ENCODE measurements at regions not wholly inside any gene's neighbourhood (a gene's known extent, or its start where the extent isn't known, plus 50 kb on each side); places are given as distances from the start of the nearest gene placed in this dataset.

GRCh38 chr7:126303926-126304325, 948.8 kb downstream of the GRM8 start:
- no peaks in the 10 kb centered on the region for H3K4me1 ChIP-seq (ENCODE audit: low read depth)
- no peak for ATAC-seq
- intact Hi-C loops (cut with DNase I, micrococcal nuclease): no loop called here
- H3K36me3 ChIP-seq (ENCODE audit: low read depth): no peaks in the 10 kb centered on the region
- no peak for DNase-seq
- no peak for TF ChIP-seq CTCF (IDR thresholded peaks at IDR 0.05)
- no peaks in the 10 kb centered on the region for H3K9me3 ChIP-seq
- no peak overlapping the region for H3K4me3 ChIP-seq

DNA sequence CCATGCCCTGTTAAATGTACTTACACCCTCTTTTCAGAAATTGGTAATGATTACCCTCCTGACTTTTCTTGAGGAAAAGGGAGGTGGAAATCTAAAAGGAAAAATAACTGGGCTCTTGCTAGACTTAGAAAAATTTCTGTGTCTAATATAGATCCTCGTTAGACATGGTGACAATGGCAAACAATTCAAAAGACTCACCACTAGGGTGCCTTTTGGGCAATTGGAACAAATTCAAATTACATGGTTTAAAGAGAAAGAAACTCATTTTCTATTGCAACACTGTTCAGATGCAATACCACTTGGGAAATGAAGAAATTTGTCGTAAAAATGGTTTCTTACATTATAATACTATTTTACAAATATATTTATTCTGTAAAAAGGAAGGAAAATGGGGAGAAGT, 950.1 kb downstream of the GRM8 start:
- H3K4me3 ChIP-seq: no peak overlapping the region
- no peaks in the 10 kb centered on the region for H3K36me3 ChIP-seq (ENCODE audit: low read depth)
- DNase-seq (no peak), ATAC-seq (no peak)
- H3K9me3 ChIP-seq: peaks cover 5% of the 10 kb centered on the region
- intact Hi-C loops (cut with DNase I, micrococcal nuclease): no loop called here
- TF ChIP-seq CTCF (IDR thresholded peaks at IDR 0.05): no peak
- no peaks in the 10 kb centered on the region for H3K4me1 ChIP-seq (ENCODE audit: low read depth)

DNA sequence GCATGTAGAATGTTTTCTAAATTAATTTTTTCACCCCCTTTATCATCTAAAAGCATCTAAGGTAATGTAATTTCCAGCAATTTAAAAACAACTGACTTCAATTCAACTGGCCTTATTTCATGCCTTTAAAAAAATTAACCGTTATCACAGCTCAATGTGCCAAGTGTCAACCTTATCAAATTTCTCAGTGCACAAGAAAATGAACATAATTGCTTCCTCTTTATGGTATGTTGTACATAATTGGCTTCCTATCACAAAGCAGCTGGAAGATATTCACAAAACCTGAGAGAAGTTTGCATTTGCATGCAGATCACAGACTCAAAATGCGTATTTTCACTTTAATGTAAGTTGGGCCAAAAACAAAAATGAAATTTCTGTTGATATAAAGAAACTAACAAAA, 966.4 kb downstream of the GRM8 start:
- DNase-seq (no peak), ATAC-seq (no peak)
- Histone ChIP-seq H3K36me3 (ENCODE audit: low read depth) (no peaks in the 10 kb centered on the region), H3K4me3 (no peak overlapping the region), H3K4me1 (ENCODE audit: low read depth) (no peaks in the 10 kb centered on the region), H3K9me3 (peaks cover 3% of the 10 kb centered on the region)
- intact Hi-C loops (cut with DNase I, micrococcal nuclease): no loop called here
- no peak for TF ChIP-seq CTCF (IDR thresholded peaks at IDR 0.05)

DNA sequence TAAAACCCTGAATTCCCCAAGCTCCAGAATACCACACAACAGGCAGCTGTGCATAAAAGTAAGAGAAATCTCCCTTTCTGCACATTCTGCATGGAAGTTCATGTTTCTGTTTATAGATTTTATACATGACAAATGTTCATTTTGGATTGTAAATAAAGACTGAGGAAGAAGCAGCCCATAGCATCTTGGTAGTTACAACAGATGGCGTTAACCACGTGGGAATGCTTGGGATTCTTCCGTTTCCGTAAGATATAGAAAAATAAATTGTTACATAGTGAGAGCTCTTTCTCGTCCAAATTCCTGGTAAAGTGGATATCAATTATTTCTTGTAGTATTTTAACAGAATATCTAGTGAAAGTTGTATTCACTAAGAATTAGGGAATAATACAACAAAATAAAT, 1016.5 kb downstream of the GRM8 start:
- H3K36me3 ChIP-seq (ENCODE audit: low read depth): no peaks in the 10 kb centered on the region
- H3K9me3 ChIP-seq: peaks cover 3% of the 10 kb centered on the region
- no peaks in the 10 kb centered on the region for H3K4me1 ChIP-seq (ENCODE audit: low read depth)
- TF ChIP-seq CTCF (IDR thresholded peaks at IDR 0.05): no peak
- no peak for DNase-seq
- H3K4me3 ChIP-seq: no peak overlapping the region
- intact Hi-C loops (cut with DNase I, micrococcal nuclease): no loop called here
- ATAC-seq: no peak

GRCh38 chr7:126228356-126229061, 1024.2 kb downstream of the GRM8 start:
- no peak overlapping the region for H3K4me3 ChIP-seq
- intact Hi-C loops (cut with DNase I, micrococcal nuclease): no loop called here
- no peak for TF ChIP-seq CTCF (IDR thresholded peaks at IDR 0.05)
- no peaks in the 10 kb centered on the region for H3K36me3 ChIP-seq (ENCODE audit: low read depth)
- ATAC-seq (no peak), DNase-seq (no peak)
- H3K4me1 ChIP-seq (ENCODE audit: low read depth): no peaks in the 10 kb centered on the region
- H3K9me3 ChIP-seq: peaks cover 17% of the 10 kb centered on the region

DNA sequence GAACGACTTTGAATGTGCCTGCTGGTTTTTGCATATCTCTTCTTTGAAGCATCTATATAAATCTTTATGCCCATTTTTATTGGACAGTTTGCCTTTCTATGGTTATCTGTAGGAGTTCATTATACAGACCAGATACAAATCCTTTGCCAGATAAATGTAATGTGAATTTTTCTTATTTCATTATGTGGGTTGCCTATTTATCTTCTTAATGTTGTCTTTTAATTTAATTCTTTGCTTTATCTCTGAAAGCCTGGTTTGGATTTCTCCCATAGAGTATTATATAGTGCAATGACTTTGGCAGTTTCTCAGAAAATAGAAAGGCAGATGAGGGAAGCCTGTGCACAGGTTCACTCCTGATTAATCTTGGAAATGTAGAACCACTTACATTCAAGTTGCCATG, 1025.1 kb downstream of the GRM8 start:
- intact Hi-C loops (cut with DNase I, micrococcal nuclease): no loop called here
- ATAC-seq (no peak), DNase-seq (no peak)
- Histone ChIP-seq H3K9me3 (peaks cover 22% of the 10 kb centered on the region), H3K4me1 (ENCODE audit: low read depth) (no peaks in the 10 kb centered on the region), H3K4me3 (no peak overlapping the region), H3K36me3 (ENCODE audit: low read depth) (no peaks in the 10 kb centered on the region)
- TF ChIP-seq CTCF (IDR thresholded peaks at IDR 0.05): no peak

All from mucosa of descending colon (tissue), 3 donors.